ENCODE measurements at regions not wholly inside any gene's neighbourhood (a gene's known extent, or its start where the extent isn't known, plus 50 kb on each side); places are given as distances from the start of the nearest gene placed in this dataset.
"Not testable (repeated sequence)": the region's sequence is repeated elsewhere in the genome, so short reads cannot be mapped to it uniquely, and the experiment has no call there.

- Histone ChIP-seq H3K27me3 (no peaks in the 10 kb centered on the region), H3K4me3 (no peak overlapping the region), H4K20me1 (ENCODE audit: insufficient read depth, poor library complexity, severe bottlenecking) (no peaks in the 10 kb centered on the region), H3K4me1 (ENCODE audit: insufficient read depth) (peaks cover 4% of the 10 kb centered on the region), H3K79me2 (no peaks in the 10 kb centered on the region), H3K4me2 (no peak overlapping the region), H3K9me2 (replicated peaks; ENCODE audit: insufficient read depth) (no peaks in the 10 kb centered on the region), H3K27ac (no peak overlapping the region), H3K9me3 (ENCODE audit: low read depth) (no peaks in the 10 kb centered on the region), H2AFZ (no peak overlapping the region), H3K36me3 (replicated peaks; ENCODE audit: insufficient read depth, low read depth) (no peaks in the 10 kb centered on the region)
- TF ChIP-seq EZH2phosphoT487 (IDR thresholded peaks at IDR 0.05; ENCODE audit: low read depth, severe bottlenecking, unreplicated experiment) (no peak), CTCF (IDR thresholded peaks at IDR 0.05; ENCODE audit: poor library complexity) (no peak), EZH2 (IDR thresholded peaks at IDR 0.05; ENCODE audit: borderline replicate concordance) (no peak)
- WGBS (ENCODE audit: low lambda C conversion rate, missing lambda C conversion rate), result 96% methylated on average over 3 of the region's 3 CpGs
- no peak for DNase-seq (ENCODE audit: low spot score)
These were observed 621.7 kb upstream of the CDH11 start for GRCh38 chr16:65743558-65743957.

GRCh38 chr16:65740711-65741110 lies 618.8 kb upstream of the CDH11 start:
- no peak for DNase-seq (ENCODE audit: low spot score)
- H4K20me1 ChIP-seq (ENCODE audit: insufficient read depth, poor library complexity, severe bottlenecking), result no peaks in the 10 kb centered on the region
- H3K9me2 ChIP-seq (replicated peaks; ENCODE audit: insufficient read depth), result no peaks in the 10 kb centered on the region
- H3K79me2 ChIP-seq, result no peaks in the 10 kb centered on the region
- no peak overlapping the region for H3K4me2 ChIP-seq
- no peaks in the 10 kb centered on the region for H3K36me3 ChIP-seq (replicated peaks; ENCODE audit: insufficient read depth, low read depth)
- H3K4me3 ChIP-seq, result no peak overlapping the region
- TF ChIP-seq CTCF (IDR thresholded peaks at IDR 0.05; ENCODE audit: poor library complexity) (no peak), EZH2phosphoT487 (IDR thresholded peaks at IDR 0.05; ENCODE audit: low read depth, severe bottlenecking, unreplicated experiment) (no peak), EZH2 (IDR thresholded peaks at IDR 0.05; ENCODE audit: borderline replicate concordance) (no peak)
- H3K9me3 ChIP-seq (ENCODE audit: low read depth), result no peaks in the 10 kb centered on the region
- no peaks in the 10 kb centered on the region for H3K27me3 ChIP-seq
- H2AFZ ChIP-seq, result no peak overlapping the region
- H3K4me1 ChIP-seq (ENCODE audit: insufficient read depth), result peaks cover 17% of the 10 kb centered on the region
- no peak overlapping the region for H3K27ac ChIP-seq

GRCh38 chr16:65739518-65739917 lies 617.7 kb upstream of the CDH11 start:
- Histone ChIP-seq H3K27me3 (no peaks in the 10 kb centered on the region), H3K36me3 (replicated peaks; ENCODE audit: insufficient read depth, low read depth) (no peaks in the 10 kb centered on the region), H3K9me3 (ENCODE audit: low read depth) (no peaks in the 10 kb centered on the region), H3K27ac (no peak overlapping the region), H3K4me1 (ENCODE audit: insufficient read depth) (peaks cover 15% of the 10 kb centered on the region), H3K4me2 (no peak overlapping the region), H3K79me2 (no peaks in the 10 kb centered on the region), H3K4me3 (no peak overlapping the region), H2AFZ (no peak overlapping the region), H3K9me2 (replicated peaks; ENCODE audit: insufficient read depth) (no peaks in the 10 kb centered on the region), H4K20me1 (ENCODE audit: insufficient read depth, poor library complexity, severe bottlenecking) (no peaks in the 10 kb centered on the region)
- DNase-seq (ENCODE audit: low spot score), result no peak
- WGBS (ENCODE audit: low lambda C conversion rate, missing lambda C conversion rate), result 95% methylated on average over 3 of the region's 3 CpGs
- no peak for TF ChIP-seq CTCF (IDR thresholded peaks at IDR 0.05; ENCODE audit: poor library complexity)
- TF ChIP-seq EZH2 (IDR thresholded peaks at IDR 0.05; ENCODE audit: borderline replicate concordance), result no peak
- TF ChIP-seq EZH2phosphoT487 (IDR thresholded peaks at IDR 0.05; ENCODE audit: low read depth, severe bottlenecking, unreplicated experiment), result no peak

GRCh38 chr16:65737831-65738230 lies 616.0 kb upstream of the CDH11 start:
- WGBS (ENCODE audit: low lambda C conversion rate, missing lambda C conversion rate), result 37% methylated on average over 4 of the region's 4 CpGs
- Histone ChIP-seq H3K36me3 (replicated peaks; ENCODE audit: insufficient read depth, low read depth) (no peaks in the 10 kb centered on the region), H3K9me3 (ENCODE audit: low read depth) (no peaks in the 10 kb centered on the region), H3K4me1 (ENCODE audit: insufficient read depth) (peaks cover 13% of the 10 kb centered on the region), H3K27me3 (no peaks in the 10 kb centered on the region), H3K27ac (peak overlapping the region; percentile 17), H2AFZ (no peak overlapping the region), H4K20me1 (ENCODE audit: insufficient read depth, poor library complexity, severe bottlenecking) (no peaks in the 10 kb centered on the region), H3K4me2 (no peak overlapping the region), H3K4me3 (no peak overlapping the region), H3K9me2 (replicated peaks; ENCODE audit: insufficient read depth) (no peaks in the 10 kb centered on the region), H3K79me2 (no peaks in the 10 kb centered on the region)
- DNase-seq (ENCODE audit: low spot score), result no peak
- peak; percentile 29 for TF ChIP-seq CTCF (IDR thresholded peaks at IDR 0.05; ENCODE audit: poor library complexity)
- no peak for TF ChIP-seq EZH2 (IDR thresholded peaks at IDR 0.05; ENCODE audit: borderline replicate concordance)

- H3K36me3 ChIP-seq (replicated peaks; ENCODE audit: insufficient read depth, low read depth); DNase-seq (ENCODE audit: low spot score); H3K27me3 ChIP-seq; H3K27ac ChIP-seq; H3K4me3 ChIP-seq; H4K20me1 ChIP-seq (ENCODE audit: insufficient read depth, poor library complexity, severe bottlenecking); H3K9me2 ChIP-seq (replicated peaks; ENCODE audit: insufficient read depth); H3K9me3 ChIP-seq (ENCODE audit: low read depth); H3K79me2 ChIP-seq; H3K4me2 ChIP-seq; H2AFZ ChIP-seq: not testable (repeated sequence)
- H3K4me1 ChIP-seq (ENCODE audit: insufficient read depth), result peaks cover 13% of the 10 kb centered on the region
These were observed 613.8 kb upstream of the CDH11 start for GRCh38 chr16:65735615-65736014.
